Anterior cingulate cortex (tissue), 58 donors: ENCODE measurements at regions not wholly inside any gene's neighbourhood (a gene's known extent, or its start where the extent isn't known, plus 50 kb on each side); places are given as distances from the start of the nearest gene placed in this dataset.

Experiments used
- DNase-seq, 58 donors: peaks; one replicate each; lab custom pipeline; 2025; lab: John Stamatoyannopoulos, UW

DNA sequence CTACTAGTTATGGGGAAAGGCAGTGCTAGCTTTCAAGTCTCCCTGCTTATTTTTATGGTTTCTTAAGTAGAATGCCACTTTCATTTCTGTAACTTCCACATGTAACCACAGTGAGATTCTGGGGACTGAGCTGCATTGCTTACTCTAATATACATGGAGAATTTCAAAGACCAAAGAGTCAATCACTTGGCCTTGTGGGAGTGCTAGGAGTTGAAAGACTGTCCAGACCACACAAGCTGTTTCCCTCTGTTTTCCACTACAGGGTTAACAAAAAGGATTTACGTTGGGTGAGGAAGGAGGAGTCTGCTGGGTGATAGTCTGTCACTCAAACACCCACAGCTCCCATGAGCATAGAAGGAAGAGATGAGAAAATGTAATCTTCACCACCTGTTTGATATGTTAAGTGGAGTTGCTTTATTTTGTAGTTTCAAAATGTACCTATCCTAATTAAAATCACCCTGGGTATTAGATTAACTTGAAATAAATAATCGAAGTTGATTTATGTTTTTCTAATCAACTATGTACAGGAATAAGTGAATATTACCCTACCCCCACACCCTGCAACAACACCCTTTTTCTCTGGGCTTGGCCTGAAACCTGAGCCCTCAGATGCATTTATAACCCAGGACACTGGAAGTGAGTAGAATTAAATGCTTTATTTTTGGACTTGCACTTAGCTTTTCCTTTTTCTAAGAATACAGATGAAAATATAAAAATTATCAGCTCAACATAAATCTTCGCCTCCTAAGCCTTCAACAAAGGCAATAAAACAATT is 225.8 kb upstream of the SLC10A2 start:
- no peak for DNase-seq

DNA sequence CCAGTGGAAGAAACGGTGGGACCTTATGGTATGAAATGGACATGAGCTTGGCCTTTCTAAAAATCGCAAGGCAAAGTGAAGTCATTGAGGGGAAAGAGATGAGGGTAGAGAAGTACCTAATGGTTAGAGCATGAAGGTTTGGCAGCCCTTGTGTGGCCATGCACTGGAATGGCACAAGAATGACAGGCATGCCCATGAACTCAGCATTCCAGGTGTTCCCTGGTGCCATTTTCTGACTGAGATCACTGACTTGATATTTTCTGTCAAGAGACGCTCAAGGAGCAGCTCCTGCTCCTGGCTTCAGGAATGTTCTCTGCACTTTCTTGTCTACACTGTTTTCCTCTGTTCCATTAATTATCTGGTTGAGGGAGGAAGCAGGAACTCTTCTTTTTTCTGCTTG is 225.0 kb upstream of the SLC10A2 start:
- no peak for DNase-seq

DNA sequence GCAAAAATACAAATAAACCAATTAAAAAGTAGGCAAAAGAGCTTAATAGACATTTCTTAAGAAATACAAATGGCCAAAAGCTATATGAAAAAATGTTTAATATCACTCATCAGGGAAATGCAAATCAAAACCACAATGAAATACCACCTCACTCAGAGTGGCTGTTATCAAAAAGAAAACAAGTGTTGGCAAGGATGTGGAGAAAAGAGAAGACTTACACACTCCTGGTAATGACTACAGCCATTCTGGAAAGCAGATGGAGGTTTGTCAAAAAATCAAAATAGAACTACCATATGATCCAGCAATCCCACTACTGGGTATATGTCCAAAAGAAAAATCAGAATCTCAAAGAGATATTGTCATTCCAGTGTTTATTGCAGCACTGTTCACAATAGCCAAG is 223.5 kb upstream of the SLC10A2 start:
- DNase-seq, result no peak

DNA sequence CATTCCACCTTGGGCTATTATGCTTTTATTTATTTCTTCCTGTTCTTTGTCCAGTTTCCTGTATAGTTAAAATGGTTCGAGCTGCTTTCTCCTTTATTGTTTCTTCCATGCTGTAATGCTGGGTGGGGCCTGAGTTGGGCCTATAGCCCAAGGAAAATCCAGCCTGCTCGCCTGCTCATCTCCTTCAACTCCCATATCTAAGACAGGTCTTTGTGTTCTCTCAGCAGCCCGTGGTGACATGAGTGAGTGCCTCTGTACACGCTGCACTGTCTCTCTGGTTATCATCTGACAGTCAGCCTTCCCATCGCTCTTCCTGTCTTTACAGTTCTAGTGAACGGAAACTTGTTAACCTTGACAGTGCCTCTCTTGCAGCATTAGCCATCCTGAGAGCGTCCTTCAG is 221.9 kb upstream of the SLC10A2 start:
- no peak for DNase-seq

DNA sequence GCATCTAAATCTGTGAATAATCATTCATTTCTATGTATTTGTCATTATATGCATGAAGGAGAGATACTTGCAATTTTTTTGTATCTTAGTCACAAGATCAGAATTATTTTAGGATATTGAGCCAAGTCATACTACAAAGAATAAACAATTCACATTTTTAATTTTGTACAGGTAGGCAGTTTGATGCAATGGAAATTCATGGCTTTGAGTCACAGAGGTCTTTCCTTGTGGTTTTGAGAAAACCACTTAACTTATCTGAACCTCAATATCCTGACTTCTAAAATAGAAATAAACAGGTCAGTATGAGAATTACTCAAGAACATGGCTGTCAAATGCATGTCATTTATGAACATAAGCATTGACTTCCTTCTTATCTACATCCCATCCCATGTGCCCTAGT is 221.4 kb upstream of the SLC10A2 start:
- DNase-seq, result no peak

DNA sequence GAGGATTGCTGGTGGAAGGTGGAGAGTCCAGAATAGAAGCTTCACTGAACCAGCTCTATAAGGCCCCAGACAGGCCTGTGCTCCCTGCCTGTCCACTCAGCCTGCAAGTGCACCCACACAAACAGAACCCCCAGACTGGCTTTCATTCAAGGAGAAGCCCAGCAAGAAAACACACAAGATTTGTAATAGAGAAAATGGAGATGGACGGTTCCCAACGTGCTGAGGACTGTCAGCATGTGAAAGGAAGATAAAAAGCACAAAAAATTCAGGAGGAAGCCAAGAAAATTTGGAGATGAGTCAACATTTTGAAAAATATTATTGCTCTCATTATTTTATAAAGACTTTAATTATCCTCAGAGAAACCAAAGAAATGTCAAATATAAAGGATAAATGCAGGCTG is 218.2 kb upstream of the SLC10A2 start:
- DNase-seq, result no peak

DNA sequence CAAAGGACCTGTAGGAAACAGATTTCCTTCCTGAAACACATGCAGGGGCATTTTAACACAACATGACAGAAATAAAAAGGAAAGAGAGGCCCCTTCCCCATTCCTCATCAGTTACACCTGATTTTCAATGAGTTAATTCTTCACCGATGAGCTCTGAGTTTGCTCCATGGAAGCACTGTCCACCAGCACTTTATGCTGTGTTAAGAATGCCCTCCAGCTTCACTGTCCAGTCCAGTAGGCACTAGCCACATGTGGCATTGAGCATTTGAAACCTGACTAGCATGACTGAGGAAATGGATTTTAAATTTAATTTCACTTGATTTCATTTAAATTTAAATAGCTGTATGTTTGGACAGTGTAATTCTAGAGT is 217.2 kb upstream of the SLC10A2 start:
- DNase-seq, result no peak

DNA sequence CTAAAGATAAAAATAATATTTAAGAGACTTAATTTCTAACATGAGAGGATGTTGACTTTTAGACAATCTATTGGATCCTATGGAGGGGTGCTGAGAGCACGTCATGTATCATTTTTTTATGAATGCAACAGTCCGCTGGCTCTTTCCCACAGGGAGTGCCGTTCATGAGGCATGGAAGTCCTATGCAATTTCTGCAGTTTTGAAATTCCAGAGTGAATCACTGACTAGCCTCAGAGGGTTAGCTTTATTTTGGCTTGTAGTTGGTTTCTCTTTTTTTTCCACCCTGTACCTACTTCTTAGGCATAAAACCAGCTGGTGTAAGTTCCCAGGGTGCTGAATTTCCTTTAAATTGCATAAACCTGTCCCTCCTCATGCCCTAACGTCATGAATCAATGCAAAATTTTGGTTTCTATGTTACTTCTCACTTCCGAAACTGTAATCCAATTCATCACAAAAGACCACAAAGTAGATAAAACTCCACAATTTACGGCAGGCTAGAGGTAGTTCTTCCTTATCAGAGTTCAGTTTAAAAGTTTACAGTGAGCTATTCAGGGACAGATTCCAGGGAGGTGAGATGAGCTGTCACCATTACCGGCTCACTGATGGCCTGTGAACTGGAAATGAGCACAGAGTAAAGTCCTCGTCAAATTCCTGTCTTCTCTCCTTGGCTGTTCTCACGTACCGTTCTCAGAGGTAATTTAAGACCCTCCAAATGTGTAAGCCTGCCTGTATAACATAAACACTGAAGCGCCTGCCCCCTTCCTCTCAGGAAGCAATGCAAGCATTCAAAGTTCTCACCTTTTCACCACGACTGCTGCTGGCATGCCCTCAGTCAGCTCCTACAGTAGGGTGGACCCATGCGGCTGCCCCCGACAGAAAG is 216.6 kb upstream of the SLC10A2 start:
- DNase-seq, result no peak

DNA sequence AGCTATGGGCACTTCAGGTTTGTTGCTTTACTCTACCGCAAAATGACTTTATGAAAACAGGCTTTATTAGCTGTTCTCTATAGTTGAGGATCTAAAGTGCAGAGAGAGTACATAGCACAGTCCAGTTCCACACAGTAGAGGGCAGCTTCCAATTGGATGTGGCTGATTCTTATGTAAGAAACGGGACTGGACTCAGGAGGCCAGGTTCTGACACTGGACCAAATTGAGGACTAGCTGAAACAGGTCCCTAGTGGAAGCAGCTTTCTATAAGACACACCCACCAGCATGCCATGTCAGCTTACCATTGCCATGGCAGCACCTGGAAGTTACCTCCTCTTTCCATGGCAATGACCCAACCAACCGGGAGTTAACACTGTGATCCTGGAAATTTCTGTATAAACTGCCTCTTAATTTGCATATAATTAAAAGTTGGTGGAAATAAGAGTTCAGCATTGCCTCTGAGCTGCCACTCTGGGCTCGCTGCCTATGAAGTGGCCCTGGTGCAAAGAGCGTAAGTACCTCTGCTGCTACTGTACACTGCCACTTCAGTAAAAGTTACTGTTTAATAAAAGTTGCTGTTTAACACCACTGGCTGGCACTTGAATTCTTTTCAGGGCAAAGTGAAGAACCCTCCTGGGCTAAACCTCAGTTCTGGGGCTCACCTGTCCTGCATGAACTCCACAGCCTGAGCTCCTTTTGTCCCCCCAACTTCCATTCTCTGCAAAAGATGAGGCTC is 211.9 kb upstream of the SLC10A2 start:
- DNase-seq, result no peak

DNA sequence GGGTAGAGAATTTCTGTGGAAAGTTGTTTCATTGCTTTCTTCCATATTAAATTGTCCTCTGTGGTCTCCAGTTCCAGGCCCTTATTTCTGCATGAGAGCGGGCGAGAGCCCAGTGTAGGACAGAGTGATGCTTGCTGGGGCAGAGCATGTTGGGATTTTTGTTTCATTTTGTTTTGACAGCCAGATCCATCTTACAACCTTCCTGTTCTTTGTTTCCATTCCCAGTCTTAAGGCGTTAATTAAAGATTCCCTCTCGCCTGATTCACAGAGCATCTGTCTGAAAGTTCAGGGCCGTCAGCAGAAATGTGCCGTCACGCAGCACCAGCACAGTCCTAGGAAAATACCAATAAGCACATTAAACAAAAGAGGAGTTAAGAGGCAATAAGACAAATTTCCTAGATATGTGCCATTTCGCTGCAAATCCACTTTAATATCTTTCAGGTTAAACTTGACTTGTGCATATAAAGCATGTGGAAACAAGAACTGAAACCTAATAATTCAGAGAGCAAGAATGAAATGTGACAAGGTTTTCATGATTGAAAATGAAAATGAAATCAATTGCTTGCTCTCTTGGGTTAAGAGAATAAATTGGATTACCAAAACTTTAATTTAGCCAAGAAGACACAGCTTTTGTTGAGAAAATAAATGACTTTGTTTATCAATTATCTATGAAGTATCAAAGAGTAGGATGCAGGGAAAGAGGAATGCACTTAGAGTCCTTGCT is 210.7 kb upstream of the SLC10A2 start:
- DNase-seq, result no peak

DNA sequence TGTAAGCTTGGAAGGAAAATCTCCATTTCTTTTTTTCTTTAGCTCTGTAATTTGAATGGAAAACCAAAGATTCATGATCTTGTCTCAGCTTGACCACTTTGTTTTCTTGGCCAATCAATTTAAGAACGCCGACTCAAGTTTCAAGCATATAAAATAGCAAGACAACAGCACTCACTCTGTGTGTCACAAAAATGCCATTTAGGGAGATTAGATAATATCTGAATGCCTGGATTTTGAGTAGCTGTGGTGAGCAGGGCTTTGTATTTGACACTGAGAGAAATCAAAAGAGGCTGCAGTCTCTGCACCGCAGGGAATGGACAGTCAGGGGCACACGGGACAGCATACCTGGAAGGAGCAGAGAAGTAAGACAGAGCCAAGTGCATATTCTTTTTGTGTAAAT is 209.5 kb upstream of the SLC10A2 start:
- DNase-seq, result no peak

DNA sequence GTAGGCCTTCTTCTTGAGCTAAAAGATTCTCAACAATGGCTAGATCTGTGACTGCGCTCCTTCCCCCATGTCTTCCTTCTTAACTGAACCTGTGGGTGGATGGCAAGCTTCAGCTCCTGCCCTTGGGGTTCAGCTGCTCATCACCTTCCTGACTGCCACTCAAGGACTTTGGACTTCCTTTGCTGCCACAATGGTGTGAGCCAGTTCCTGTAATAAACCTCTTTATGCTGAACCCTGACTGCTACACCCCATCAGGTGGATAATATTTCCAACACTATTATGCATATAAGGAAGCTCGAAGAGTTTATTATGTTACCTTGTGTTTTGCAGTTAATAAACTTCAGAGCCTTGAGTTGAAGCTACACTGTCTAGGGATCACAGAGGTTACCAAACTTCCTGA is 208.9 kb upstream of the SLC10A2 start:
- DNase-seq, result no peak

DNA sequence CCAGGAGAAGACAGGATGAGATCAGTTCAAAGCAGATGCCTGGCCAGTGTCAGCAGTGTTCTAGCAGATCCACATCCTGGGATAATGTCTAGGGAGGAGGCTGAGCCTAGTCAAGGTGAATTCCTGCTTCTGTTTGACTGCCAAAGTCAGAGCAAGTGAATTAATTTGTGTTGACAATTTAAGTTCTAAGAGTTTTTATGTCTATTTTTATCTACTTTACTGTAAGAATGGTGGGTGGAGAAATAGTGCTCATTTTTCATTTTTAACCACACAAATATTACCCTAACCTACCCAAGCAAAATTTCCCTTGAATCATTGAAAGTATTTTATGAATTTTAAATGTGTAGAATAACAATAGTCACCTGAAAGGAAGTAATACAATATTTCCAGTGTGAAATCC is 207.6 kb upstream of the SLC10A2 start:
- DNase-seq, result no peak

DNA sequence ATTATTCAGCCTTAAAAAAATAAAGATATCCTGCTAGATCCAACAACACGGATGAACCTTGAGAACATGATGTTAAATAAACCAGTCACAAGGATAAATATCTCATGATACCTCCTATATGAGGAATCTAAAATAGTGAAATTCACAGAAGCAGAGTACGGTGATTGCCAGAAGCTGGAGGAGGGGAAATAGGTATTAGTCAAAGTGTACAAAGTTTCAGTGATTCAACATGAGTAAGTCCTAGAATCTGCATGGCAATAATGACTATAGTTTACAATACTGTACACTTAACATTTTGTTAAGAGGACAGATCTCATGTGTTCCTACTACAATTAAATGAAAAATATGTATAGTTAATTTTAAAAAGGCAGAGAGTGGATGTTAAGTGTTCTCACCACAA is 206.6 kb upstream of the SLC10A2 start:
- no peak for DNase-seq

DNA sequence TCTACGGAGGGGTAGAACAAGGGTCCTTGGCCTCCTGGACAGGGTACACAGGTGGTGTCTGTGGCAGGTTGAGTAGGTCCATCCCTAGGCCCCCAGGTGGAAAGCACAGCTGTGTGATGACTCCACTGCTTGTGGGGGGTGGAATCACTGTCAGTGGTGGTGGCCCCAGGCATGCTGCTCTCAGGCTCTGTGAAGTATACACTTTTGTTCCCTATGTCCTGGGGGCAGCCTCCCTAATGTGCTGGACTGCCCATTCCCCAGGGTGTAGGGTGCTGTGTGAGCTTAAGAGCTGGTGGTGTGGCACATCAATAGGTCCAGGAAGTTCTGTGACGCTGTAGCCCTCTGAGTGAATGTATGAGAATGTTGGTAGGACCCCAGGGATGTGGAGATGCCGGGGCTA is 197.2 kb upstream of the SLC10A2 start:
- DNase-seq, result no peak

DNA sequence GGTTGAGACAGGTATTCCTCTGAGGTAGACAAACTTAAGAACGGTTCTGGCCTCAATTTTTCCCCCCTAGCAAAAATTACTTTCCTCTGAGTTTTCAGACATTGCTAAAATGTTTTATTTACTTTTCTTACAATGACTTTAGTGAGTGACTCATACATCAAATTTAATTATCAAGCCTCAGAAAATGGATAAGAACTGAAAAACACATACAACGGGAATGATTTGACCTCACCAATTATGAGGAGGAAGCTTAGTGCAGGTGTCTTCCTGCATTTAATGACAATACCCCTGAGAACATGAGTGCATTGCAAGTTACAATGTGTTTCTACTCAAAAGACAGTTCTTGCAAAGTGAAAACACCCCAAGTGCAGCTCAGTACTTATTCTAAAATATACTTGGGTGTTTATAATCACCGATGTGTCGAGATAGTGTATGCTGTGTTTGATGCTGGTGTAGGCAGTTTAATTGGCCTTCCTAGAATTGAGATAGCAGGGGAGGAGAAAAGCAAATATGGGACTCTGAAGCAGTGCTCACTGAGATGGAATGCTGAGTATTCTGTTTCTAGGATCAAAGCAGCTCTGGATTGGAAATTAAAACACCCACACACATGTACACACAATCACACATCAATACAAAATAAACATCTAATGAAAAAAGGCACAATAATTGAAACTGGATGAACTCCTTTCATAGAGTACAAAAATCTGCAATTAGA is 189.5 kb upstream of the SLC10A2 start:
- DNase-seq, result no peak

DNA sequence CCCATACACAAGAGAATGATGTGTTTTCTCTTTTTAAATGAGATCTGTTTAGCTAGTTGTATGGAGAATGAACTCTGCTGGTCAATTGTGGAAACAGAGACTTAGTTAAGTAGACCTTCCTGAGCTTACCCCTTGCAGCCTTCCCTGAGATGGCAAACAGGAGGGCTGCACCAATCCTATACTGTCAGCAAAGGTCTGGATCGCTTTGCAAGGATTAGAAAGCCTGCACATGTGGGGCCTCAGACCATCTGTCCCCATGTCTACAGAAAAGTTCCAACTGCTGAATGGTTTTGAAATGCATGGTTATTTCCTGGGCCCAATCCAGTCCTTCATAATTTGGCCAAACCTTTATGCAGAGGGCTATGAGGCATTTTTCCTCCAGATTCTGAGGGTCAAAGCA is 183.9 kb upstream of the SLC10A2 start:
- DNase-seq, result no peak

DNA sequence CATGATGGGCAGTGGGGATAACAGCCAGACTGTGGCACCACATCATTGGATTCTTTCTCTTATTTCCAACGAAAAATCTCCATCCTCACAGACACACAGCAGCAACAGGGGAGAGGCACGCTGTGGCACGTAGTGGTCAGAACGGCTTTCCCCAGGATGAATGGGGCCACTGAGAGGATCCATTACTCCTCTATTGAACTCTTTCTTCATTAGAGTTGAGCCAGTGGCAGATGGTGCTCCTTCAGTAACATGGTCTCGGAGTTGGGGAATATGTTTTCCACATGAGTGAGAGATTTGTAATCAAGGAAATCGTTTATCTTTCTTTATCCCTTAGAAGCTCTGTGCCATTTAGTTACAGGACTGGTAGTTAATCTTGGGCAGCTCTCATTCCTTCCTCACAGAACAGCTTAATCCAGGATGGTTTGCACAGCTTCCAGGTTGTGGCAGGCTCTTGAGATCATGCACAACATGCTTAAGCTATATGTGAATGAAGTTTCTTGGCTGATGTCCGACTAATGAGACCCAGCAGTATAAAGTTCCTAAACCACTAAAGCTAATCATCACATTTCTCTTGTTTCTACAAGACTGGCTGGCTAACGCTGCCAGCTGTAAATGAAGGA is 180.5 kb upstream of the SLC10A2 start:
- DNase-seq, result no peak

DNA sequence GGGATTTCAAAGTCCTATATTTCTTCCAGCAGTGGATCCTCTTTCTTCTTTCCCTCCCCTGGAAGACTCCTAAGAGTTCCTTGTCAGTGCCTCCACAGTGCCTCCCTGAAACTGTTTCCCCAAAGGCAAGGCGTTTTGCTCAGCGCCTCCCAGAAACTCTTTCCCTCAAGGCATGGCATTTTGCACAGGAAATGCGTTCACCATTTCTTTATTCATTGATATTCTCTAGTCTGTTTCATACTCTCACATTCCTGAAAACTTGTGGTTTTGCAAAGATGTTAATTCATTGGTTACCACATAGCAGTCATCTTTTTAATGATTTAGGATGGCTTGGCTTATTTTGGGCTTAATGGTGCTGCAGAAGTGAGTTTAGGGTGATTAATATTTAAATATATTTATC is 177.3 kb upstream of the SLC10A2 start:
- no peak for DNase-seq

DNA sequence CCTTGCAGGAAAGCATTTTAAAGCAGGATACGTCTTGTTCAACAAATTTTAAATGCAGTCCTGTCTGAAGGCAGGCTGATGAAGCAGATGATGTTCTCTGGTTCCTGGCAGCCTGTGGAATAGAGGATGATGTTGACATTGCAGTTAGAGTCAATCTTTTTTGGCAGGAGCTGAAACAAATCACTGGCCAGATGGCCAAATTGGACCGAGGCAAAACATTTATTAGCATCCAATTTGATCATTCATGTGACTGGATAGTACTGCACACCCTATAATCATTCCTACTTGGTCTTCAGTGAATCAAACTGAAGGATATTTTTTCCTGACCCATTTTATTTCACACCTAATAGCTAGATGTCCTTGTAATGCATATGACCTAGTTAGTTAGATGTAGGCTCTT is 172.2 kb upstream of the SLC10A2 start:
- no peak for DNase-seq
